Stromal cell of bone marrow (primary cell): ENCODE measurements at regions not wholly inside any gene's neighbourhood (a gene's known extent, or its start where the extent isn't known, plus 50 kb on each side); places are given as distances from the start of the nearest gene placed in this dataset.

Experiments used
- DNase-seq: peaks from one replicate; pipeline ENCODE4 v3.0.0-alpha.2; 2012; ENCODE audit warnings: low read depth

GRCh38 chr10:53005612-53006345 is 233.2 kb upstream of the MBL2 start:
- DNase-seq = no peak

- DNase-seq = no peak
Observed at GRCh38 chr10:53003094-53003493, 230.5 kb upstream of the MBL2 start.

- DNase-seq = no peak
Observed at GRCh38 chr10:52999681-53000080, 227.1 kb upstream of the MBL2 start.

- DNase-seq = no peak
Observed at GRCh38 chr10:52999258-52999657, 226.7 kb upstream of the MBL2 start.

GRCh38 chr10:52997007-52997406 is 224.4 kb upstream of the MBL2 start:
- no peak for DNase-seq

GRCh38 chr10:52994370-52994769 is 221.8 kb upstream of the MBL2 start:
- DNase-seq = no peak

GRCh38 chr10:52993109-52993508 is 220.5 kb upstream of the MBL2 start:
- DNase-seq = no peak

GRCh38 chr10:52992567-52992966 is 220.0 kb upstream of the MBL2 start:
- no peak for DNase-seq

GRCh38 chr10:52988923-52989322 is 216.3 kb upstream of the MBL2 start:
- no peak for DNase-seq

GRCh38 chr10:52986125-52986524 is 213.5 kb upstream of the MBL2 start:
- DNase-seq = no peak

GRCh38 chr10:52984169-52984568 is 211.6 kb upstream of the MBL2 start:
- DNase-seq = no peak

- no peak for DNase-seq
Observed at GRCh38 chr10:52979295-52979990, 206.9 kb upstream of the MBL2 start.

- DNase-seq = no peak
Observed at GRCh38 chr10:52977581-52977980, 205.0 kb upstream of the MBL2 start.

- no peak for DNase-seq
Observed at GRCh38 chr10:52967806-52968795, 195.5 kb upstream of the MBL2 start.

- no peak for DNase-seq
Observed at GRCh38 chr10:52966904-52967303, 194.3 kb upstream of the MBL2 start.

- no peak for DNase-seq
Observed at GRCh38 chr10:52965938-52966401, 193.4 kb upstream of the MBL2 start.

- no peak for DNase-seq
Observed at GRCh38 chr10:52965509-52965908, 192.9 kb upstream of the MBL2 start.

GRCh38 chr10:52961323-52961722 is 188.7 kb upstream of the MBL2 start:
- no peak for DNase-seq

GRCh38 chr10:52959810-52960209 is 187.2 kb upstream of the MBL2 start:
- DNase-seq = no peak

- DNase-seq = no peak
Observed at GRCh38 chr10:52956861-52957260, 184.3 kb upstream of the MBL2 start.

- DNase-seq = no peak
Observed at GRCh38 chr10:52956461-52956860, 183.9 kb upstream of the MBL2 start.

GRCh38 chr10:52955337-52955736 is 182.8 kb upstream of the MBL2 start:
- DNase-seq = no peak
